ENCODE measurements at regions not wholly inside any gene's neighbourhood (a gene's known extent, or its start where the extent isn't known, plus 50 kb on each side); places are given as distances from the start of the nearest gene placed in this dataset.

GRCh38 chr2:104758199-104758620 is 95.7 kb upstream of the POU3F3 start:
- DNase-seq (ENCODE audit: low read depth in 2 of 2) = no peak

- DNase-seq (ENCODE audit: low read depth in 2 of 2) = no peak
Observed at GRCh38 chr2:104762031-104762430, 91.9 kb upstream of the POU3F3 start.

GRCh38 chr2:104766683-104767082 is 87.2 kb upstream of the POU3F3 start:
- DNase-seq (ENCODE audit: low read depth in 2 of 2) = no peak

- no peak for DNase-seq (ENCODE audit: low read depth in 2 of 2)
Observed at GRCh38 chr2:104768694-104769093, 85.2 kb upstream of the POU3F3 start.

- DNase-seq (ENCODE audit: low read depth in 2 of 2) = no peak
Observed at GRCh38 chr2:104769096-104769495, 84.8 kb upstream of the POU3F3 start.

DNA sequence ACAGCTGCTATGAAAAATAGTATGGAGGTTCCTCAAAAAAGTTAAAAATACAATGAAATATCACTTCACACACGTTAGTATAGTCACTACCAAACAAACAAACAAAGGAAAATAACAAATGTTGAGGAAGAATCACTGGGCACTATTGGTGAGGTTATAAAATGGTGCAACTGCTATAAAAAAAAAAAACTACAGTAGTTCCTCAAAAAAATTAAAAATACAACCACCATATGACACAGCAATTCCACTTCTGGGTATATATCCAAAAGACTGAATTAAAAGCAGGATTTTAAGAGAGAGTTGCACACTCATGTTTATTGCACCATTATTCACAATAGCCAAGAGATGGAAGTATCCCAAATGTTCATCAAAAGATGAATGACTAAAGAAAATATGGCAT is 80.9 kb upstream of the POU3F3 start:
- no peak for DNase-seq (ENCODE audit: low read depth in 2 of 2)

- no peak for DNase-seq (ENCODE audit: low read depth in 2 of 2)
Observed at GRCh38 chr2:104774631-104775030, 79.3 kb upstream of the POU3F3 start.

- no peak for DNase-seq (ENCODE audit: low read depth in 2 of 2)
Observed at GRCh38 chr2:104777721-104778120, 76.2 kb upstream of the POU3F3 start.

GRCh38 chr2:104781151-104781550 is 72.8 kb upstream of the POU3F3 start:
- DNase-seq (ENCODE audit: low read depth in 2 of 2) = no peak

DNA sequence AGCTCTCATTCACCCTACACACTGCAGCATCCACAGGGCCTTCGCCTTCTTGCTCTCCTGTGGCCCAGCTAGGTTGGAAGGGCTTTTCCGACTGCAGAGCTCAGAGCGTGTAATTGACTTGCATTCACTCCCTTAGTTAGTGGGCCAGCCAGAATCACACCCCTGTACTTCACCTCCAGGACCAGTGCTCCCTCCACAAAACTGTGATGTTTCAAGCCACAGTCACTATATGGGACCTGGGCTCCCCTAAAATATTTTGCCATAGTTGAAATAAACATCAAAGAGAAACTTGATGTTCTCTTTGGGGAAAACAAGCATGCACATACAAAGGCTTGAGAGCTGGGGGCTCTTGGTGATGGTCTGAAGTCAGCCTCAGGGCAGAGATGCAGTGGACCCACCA is 69.7 kb upstream of the POU3F3 start:
- DNase-seq (ENCODE audit: low read depth in 2 of 2) = no peak

DNA sequence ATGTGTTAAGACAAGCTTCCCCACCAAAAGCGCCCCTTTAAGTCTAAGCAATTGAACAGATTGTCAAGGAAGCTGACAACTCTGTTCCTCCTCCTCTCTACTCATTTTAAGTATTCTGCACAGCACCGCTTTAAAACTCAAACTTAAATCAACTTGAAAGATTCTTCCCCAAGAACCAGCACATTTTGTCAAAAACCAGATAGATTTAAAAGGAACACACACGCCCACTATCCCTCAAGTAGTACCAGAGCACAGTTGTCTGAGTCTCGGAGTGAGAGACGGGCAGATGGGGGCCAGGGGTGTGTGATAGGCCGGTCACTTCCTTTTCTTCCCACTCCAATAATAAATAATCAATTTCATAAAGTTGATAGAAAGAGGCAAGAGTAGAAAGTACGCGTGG is 67.7 kb upstream of the POU3F3 start:
- no peak for DNase-seq (ENCODE audit: low read depth in 2 of 2)

DNA sequence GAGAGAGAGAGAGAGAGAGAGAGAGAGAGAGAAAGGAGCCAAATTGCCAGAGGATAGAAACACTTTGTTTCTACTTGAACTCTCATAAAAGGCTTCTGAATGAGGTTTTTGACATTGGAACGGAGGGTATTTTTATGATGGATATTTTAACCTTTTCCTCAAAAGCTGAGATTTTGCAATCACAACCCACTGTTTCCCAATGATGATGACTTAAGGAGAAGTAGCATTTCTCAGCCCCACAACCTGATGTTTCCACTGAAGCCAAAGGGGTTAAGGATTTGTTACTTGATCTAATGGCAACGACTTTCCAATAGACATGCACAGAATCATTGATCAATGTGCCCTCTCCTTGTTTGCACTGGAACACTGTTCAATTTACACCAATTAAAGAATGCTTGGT is 67.1 kb upstream of the POU3F3 start:
- DNase-seq (ENCODE audit: low read depth in 2 of 2) = no peak

- DNase-seq (ENCODE audit: low read depth in 2 of 2) = no peak
Observed at GRCh38 chr2:104787298-104788065, 66.4 kb upstream of the POU3F3 start.

DNA sequence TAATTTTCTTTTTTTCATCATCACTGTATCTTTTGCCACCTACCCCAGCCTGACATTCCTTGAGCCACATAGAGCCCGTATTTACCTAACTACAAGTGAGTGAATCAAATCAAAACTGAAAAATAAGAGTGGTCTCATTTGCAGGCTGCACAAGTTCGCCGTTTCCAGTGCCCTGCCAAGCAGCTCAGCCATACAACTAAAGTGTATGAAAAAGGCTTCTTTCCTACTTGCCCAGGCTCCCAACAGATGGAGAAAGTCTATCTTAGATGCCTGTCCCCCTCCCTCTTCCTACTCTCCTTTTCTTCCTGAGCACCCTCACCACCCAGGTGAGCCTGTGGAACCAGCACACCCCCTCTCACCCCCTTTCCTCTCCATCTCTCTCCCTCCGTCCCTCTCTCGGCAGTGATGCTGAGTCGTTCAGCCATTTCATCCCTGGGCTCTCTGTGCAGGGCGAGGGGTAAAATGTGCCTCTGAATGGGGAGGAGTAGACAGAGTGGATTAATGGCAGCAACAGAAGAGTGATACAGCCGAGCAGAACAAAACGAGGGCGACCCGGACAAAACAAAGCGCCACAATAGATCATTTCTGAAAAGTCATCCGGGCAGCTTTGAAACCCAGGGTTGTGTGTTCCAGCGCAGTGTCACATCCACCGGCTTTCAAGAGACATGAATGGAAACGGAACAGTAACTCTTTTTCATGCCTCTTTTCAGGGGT is 65.0 kb upstream of the POU3F3 start:
- DNase-seq (ENCODE audit: low read depth in 2 of 2) = no peak

GRCh38 chr2:104790100-104790811 is 63.7 kb upstream of the POU3F3 start:
- no peak for DNase-seq (ENCODE audit: low read depth in 2 of 2)

DNA sequence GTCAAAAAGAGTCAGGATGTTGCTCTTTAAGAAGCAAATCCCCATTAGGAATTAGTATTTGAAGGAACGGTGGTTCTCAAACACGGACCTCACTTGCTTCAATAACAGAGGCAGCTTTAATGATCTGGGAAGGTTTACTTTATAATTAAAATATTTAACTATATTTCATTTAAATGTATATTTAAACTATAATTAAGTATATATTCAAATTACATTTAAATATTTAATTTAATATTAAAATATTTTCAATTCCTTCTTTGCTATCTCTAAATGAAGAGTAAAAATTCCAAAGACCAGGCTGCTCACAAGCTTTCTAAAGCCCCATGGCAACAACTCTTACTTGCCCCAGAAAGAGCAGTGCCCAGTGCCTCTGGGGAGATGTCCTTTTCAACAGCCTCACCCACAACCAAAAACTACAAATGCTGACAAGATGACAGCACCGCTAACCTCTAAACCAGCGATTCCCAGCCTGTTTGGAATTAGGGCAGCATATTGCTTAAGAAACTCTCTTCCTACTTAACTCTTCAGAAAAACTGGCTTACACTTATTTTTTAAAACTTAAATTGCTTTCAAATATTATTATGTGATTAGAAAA is 62.9 kb upstream of the POU3F3 start:
- no peak for DNase-seq (ENCODE audit: low read depth in 2 of 2)

- no peak for DNase-seq (ENCODE audit: low read depth in 2 of 2)
Observed at GRCh38 chr2:104793966-104794365, 59.9 kb upstream of the POU3F3 start.

DNA sequence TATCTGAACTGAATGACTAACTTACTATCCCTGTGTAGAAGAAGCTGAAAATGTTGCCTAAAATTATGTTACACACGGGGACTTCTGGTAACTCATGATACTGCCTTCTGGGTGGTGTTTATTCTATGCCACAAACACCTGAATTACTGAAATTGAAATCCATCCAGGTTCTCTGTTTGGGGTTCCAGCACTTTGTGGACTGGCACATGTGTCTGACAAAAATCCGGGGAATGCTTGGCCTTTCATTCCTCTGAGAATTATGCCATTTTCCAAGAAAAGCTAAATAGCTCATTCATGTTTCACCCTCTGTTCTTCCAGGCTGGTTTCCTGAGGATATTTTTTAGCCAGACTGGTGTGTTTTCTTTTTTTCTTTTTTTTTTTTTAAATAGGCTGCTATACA is 59.5 kb upstream of the POU3F3 start:
- DNase-seq (ENCODE audit: low read depth in 2 of 2) = no peak

Data from activated CD4-positive, alpha-beta T cell treated with anti-CD3 and anti-CD28 coated beads for 24 hours (primary cell).